Spleen (tissue), 11 donors: ENCODE measurements at regions not wholly inside any gene's neighbourhood (a gene's known extent, or its start where the extent isn't known, plus 50 kb on each side); places are given as distances from the start of the nearest gene placed in this dataset.

Experiments
- DNase-seq: peaks from one replicate; pipeline ENCODE4 v3.0.0-alpha.2; 2020
- H3K27ac ChIP-seq, 8 donors: fragments of 200-600 bp; sonication (generic) in 7 of 8; 1 replicate in 4 of 8; 2 replicates in 4 of 8; pipeline versions ENCODE4 v1.5.0 to v1.8.0; 2016 to 2021; ENCODE audit warnings: inconsistent platforms in 4 of 8, mild to moderate bottlenecking in 4 of 8, moderate library complexity in 1 of 8
- H3K27me3 ChIP-seq, 7 donors: fragments of 200-600 bp; sonication (generic) in 6 of 7; replicated peaks in 1 of 7; 1 replicate in 4 of 7; 2 replicates in 3 of 7; pipeline versions ENCODE4 v1.5.0 to v1.8.0; 2016 to 2021; ENCODE audit warnings: inconsistent platforms in 3 of 7, mild to moderate bottlenecking in 1 of 7
- H3K36me3 ChIP-seq, 6 donors: fragments of 200-600 bp; sonication (generic) in 5 of 6; 1 replicate in 4 of 6; 2 replicates in 2 of 6; pipeline versions ENCODE4 v1.5.0 to v1.8.0; 2016 to 2021; ENCODE audit warnings: inconsistent platforms in 2 of 6
- H3K4me1 ChIP-seq, 6 donors: fragments of 200-600 bp; sonication (generic) in 5 of 6; 1 replicate in 3 of 6; 2 replicates in 3 of 6; pipeline versions ENCODE4 v1.5.0 to v1.8.0; 2016 to 2021; ENCODE audit warnings: inconsistent platforms in 3 of 6
- H3K4me3 ChIP-seq, 8 donors: fragments of 200-600 bp; sonication (generic) in 7 of 8; 1 replicate in 4 of 8; 2 replicates in 4 of 8; pipeline versions ENCODE4 v1.5.0 to v1.8.0; 2016 to 2021; ENCODE audit warnings: inconsistent platforms in 4 of 8, mild to moderate bottlenecking in 4 of 8, moderate library complexity in 2 of 8
- H3K9me3 ChIP-seq, 8 donors: fragments of 200-600 bp; sonication (generic) in 7 of 8; 1 replicate in 4 of 8; 2 replicates in 4 of 8; pipeline versions ENCODE4 v1.5.0 to v1.8.0; 2016 to 2021; ENCODE audit warnings: inconsistent platforms in 4 of 8
- CTCF ChIP-seq, 11 experiments: fragments of 200-600 bp in 7 of 11; fragments of 450-650 bp in 4 of 11; sonication (generic) in 4 of 11; IDR thresholded peaks in 8 of 11; conservative IDR thresholded peaks in 3 of 11; 1 replicate in 7 of 11; 2 replicates in 4 of 11; pipeline versions ENCODE4 v1.4.0 to v1.8.0; 2016 to 2021; ENCODE audit warnings: antibody characterized with exemption in 11 of 11, inconsistent platforms in 4 of 11, mild to moderate bottlenecking in 1 of 11
- POLR2A ChIP-seq, 3 donors: fragments of 450-650 bp; IDR thresholded peaks; one replicate each; pipeline ENCODE4 v1.5.1; 2017; ENCODE audit warnings: antibody characterized with exemption in 3 of 3, mild to moderate bottlenecking in 1 of 3
- POLR2AphosphoS5 ChIP-seq, 3 donors: sonication (generic); formaldehyde crosslinking; IDR thresholded peaks; one replicate each; pipeline ENCODE4 v1.5.1; 2017; ENCODE audit warnings: antibody characterized with exemption in 3 of 3
- WGBS, 5 donors: extraction: QIAGEN DNeasy Blood & Tissue Kit in 3 of 5; methylation state at CpG; one replicate each; pipeline versions ENCODE4 v1.1.5 to v1.1.7; 2013 to 2018; 5-methylcytosine and 5-hydroxymethylcytosine counted together
- intact Hi-C: fragments of 100-400 bp; cut with DNase I; formaldehyde crosslinking; loops from one replicate; pipeline ENCODE4 v1.15.0; 2023; ENCODE audit warnings: low total_unique reads
- donor health status: healthy with polysubstance abuse.
- donor health status: DM: no; HTN: no; CAD: no; lungs with moderate emphysema.
- donor health status: DM: no; HTN: no; CAD: no.
- donor health status: Bipolar disorder and iron deficiency.
- donor health status: healthy.
- donor health status: DM: no; HTN: no; CAD: no.
- donor health status: DM: yes; HTN: yes; CAD: no.

- Histone ChIP-seq H3K4me1 (peaks cover 4 to 32% (median 22%) of the 10 kb centered on the region in 6 donors), H3K36me3 (no peaks in the 10 kb centered on the region), H3K4me3 (no peak overlapping the region), H3K27ac (no peak overlapping the region), H3K27me3 (peaks cover 0 to 49% (median 32%) of the 10 kb centered on the region in 7 donors), H3K9me3 (no peaks in the 10 kb centered on the region)
- DNase-seq = no peak
- no peak for TF ChIP-seq CTCF (IDR thresholded peaks at IDR 0.05 in 8 of 11, conservative IDR thresholded peaks at IDR 0.05 in 3 of 11)
- no peak for TF ChIP-seq POLR2AphosphoS5 (IDR thresholded peaks at IDR 0.05)
- no peak for TF ChIP-seq POLR2A (IDR thresholded peaks at IDR 0.05)
- intact Hi-C loops = no loop called here
- 87 to 98% (median 93%) methylated on average over 2 of the region's 2 CpGs for WGBS, 5 donors
Observed at GRCh38 chr10:50987934-50988333, 86.4 kb upstream of the PRKG1 start.

GRCh38 chr10:50988792-50989191, 85.5 kb upstream of the PRKG1 start:
- Histone ChIP-seq H3K4me1 (peaks cover 4 to 32% (median 23%) of the 10 kb centered on the region in 6 donors), H3K27me3 (peaks cover 0 to 57% (median 35%) of the 10 kb centered on the region in 7 donors), H3K36me3 (no peaks in the 10 kb centered on the region), H3K4me3 (no peak overlapping the region), H3K9me3 (no peaks in the 10 kb centered on the region), H3K27ac (no peak overlapping the region)
- no peak for TF ChIP-seq POLR2AphosphoS5 (IDR thresholded peaks at IDR 0.05)
- TF ChIP-seq CTCF (IDR thresholded peaks at IDR 0.05 in 8 of 11, conservative IDR thresholded peaks at IDR 0.05 in 3 of 11) = peak in 5 of 11 experiments; percentile 12 to 25 (median 23)
- intact Hi-C loops = no loop called here
- 42 to 54% (median 53%) methylated on average over 4 of the region's 4 CpGs for WGBS, 5 donors
- DNase-seq = no peak

GRCh38 chr10:50990568-50991455, 83.5 kb upstream of the PRKG1 start:
- Histone ChIP-seq H3K4me3 (peak overlapping the region; percentile 31 to 71 (median 47)), H3K9me3 (no peaks in the 10 kb centered on the region), H3K27ac (peak overlapping the region in 7 of 8 donors; percentile 72 to 81 (median 73)), H3K4me1 (peaks cover 4 to 32% (median 23%) of the 10 kb centered on the region in 6 donors), H3K27me3 (peaks cover 0 to 68% (median 35%) of the 10 kb centered on the region in 7 donors), H3K36me3 (no peaks in the 10 kb centered on the region)
- 2 to 5% (median 3%) methylated on average over 34 to 49 of the region's 49 CpGs for WGBS, 5 donors
- TF ChIP-seq POLR2A (IDR thresholded peaks at IDR 0.05) = no peak
- TF ChIP-seq POLR2AphosphoS5 (IDR thresholded peaks at IDR 0.05) = no peak
- no peak for TF ChIP-seq CTCF (IDR thresholded peaks at IDR 0.05 in 8 of 11, conservative IDR thresholded peaks at IDR 0.05 in 3 of 11)
- intact Hi-C loops = no loop called here
- DNase-seq = no peak
